Right kidney (tissue), 1 donor: ENCODE measurements at regions not wholly inside any gene's neighbourhood (a gene's known extent, or its start where the extent isn't known, plus 50 kb on each side); places are given as distances from the start of the nearest gene placed in this dataset.

ENCODE experiments used
- DNase-seq: peaks from one replicate; pipeline ENCODE4 v3.0.0-alpha.2; 2016

DNA sequence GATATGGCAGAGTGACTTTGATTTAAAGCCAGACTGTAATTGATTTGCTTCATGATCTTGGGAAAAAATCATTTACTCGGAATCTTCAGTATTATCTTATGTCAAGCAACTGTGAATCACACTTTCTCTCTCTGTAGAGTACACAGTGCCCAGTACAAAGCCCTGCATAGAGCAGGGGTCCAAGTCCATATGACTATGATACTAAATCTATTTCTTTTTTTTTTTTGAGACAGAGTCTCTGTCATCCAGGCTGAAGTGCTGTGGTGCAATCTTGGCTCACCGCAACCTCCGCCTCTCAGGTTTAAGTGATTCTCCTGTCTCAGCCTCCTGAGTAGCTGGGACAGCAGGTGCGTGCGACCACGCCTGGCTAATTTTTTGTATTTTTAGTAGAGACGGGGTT is 194.8 kb upstream of the SEMA6A start:
- no peak for DNase-seq

DNA sequence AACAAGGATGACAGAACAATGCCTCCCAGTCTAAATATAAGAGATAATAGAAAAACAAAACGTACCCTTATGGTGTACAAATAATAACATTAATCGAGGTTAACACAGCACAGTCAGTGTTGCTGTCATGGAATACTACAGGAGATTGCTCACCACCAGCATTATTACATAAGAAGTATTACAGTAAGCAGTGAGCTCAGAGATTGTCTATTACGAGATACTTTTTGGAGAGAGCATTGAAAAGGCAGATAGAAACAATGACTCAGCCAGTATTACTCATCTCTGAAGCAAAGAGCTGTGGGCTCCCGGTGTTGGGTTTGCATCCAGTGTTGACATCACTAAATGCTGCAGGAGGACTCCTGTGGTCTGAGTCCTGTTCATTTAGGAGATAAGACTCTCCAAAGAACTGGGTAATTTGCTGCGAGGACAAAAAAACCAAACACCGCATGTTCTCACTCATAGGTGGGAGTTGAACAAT is 191.9 kb upstream of the SEMA6A start:
- DNase-seq = no peak

DNA sequence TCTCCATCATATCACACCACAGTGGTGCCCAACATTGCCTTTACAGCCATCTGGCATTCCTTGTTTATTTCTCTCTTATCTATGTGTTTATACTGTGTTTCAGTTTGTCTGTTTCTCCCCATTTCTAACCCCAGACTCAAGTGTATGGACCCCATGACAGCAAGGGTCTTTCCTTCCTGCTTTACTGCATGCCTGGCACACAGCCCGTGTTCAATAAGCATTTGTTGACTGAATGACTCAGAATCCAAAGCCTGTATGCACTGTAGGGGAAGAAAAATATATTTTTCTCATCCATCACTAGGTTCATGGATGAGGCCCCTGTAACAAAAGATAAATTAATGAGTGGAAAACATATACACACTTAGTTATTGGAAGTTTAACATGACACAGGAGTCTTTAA is 190.8 kb upstream of the SEMA6A start:
- DNase-seq = no peak

DNA sequence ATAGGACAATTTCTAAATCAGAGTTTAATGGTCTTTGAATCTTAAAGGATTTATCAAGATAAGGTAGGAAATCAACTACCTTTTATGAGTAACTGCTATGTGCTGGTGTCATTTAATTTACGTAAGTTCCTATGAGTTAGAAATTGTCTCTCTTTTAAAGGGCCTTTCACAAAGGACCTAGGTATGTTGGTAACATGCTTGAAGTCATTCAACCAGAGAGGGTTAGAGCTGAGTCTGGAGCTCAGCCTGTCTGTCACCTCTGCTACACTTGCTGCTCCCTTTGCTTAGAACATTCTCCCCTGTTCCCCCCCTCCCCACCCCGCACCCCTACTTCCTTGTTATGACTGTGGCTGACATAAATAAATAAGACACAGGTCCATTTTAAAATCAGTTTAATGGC is 190.3 kb upstream of the SEMA6A start:
- no peak for DNase-seq

DNA sequence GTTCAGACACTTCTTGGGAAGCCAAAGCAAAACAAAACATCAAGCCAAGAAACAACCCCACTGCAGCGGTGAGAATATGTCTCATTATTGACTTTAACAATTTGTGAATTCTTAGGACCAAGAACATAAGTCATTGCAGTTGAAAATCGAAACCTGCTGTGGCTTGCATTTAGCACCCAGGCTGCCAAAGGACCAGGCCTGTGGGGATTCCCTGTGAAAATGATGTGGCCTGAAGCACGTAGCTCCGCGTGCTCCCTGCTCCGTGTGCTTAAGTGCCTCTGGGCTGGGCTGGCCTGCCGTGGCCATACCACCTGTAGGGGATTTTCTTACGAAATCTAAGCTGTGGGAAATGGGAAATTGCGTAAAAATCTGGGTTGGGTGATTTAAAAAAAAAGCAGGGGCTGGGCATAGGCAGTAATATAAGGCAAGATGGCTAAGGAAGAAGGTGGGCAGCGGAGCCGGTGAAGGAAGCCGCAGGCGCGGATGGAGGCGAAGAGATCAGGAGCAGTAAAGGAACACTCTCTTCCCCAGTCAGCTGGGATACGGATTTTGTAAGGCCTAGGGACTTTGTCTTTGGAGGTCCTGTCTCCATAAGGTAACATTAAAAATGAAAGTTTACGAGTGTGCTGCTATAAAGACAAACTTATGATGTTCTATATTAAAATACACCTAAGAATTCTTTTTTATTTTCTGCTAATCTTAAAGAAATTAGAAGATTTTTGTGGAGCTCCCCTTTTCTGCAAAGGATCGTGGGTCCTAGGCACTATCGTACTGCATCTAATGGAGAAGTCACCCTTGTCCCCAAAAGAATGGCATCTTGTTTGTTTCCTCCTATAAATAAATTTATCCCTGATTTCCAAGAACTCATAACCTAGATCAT is 189.6 kb upstream of the SEMA6A start:
- no peak for DNase-seq

DNA sequence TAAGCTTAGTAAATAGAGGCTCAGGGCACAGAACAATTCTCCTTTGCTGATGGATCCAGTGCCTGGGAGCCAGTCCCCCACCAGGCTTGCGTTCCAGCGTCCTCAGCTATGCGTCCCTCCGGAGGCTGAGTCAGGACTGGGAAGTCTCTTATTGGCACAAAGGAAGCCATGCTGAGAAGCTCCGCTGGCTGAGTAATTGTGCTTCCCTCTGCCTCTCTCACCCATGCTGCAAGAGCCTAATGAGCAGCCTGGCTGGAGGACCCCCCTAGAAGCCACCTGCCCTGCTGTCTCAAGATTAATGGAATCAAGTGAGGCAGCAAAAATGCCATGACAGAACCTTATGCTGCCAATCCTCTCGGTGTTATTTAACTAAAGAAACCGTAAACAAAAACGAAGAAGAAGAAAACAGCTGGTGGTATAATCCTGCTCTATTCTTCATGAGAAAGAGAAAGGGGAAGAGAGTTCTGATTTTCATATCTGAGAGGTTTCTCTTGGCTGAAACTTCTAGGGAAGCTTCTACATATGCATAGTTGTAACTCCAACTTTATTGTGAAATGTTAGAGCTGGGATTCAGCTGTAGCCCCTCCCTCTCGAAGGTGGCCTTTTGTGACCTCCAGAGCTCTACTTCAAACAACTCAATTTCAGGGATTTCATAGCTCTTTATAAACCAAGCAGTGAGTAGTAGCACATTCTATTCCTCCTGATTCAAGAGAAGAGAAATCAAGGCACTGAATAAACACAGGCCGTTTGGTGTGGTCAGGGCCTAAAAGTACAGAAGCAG is 185.4 kb upstream of the SEMA6A start:
- no peak for DNase-seq

DNA sequence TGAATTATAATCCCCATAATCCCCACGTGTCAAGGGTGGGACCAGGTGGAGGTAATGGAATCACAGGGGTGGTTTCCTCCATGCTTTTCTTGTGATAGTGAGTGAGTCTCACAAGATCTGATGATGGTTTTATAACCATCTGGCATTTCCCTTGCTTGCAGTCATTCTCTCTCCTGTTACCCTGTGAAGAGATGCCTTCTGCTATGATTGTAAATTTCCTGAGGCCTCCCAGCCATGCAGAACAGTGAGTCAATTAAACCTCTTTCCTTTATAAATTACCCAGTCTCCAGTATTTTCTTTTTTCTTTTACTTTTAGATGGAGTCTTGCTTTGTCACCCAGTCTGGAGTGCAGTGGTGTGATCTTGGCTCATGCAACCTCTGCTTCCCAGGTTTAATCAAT is 182.7 kb upstream of the SEMA6A start:
- no peak for DNase-seq

DNA sequence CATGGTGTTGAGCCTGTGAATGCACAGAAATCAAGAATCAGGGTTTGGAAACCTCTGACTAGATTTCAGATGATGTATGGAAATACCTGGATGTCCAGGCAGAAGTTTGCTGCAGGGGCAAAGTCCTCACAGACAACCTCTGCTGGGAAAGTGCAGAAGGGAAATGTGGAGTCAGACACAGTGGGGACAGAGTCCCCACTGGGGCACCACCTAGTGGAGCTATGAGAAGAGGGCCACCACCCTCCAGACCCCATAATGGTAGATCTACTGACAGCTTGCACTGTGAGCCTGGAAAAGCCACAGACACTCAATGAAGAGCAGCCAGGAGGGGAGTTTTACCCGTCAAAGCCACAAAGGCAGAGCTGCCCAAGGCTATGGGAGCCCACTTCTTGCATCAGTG is 181.9 kb upstream of the SEMA6A start:
- DNase-seq = no peak

DNA sequence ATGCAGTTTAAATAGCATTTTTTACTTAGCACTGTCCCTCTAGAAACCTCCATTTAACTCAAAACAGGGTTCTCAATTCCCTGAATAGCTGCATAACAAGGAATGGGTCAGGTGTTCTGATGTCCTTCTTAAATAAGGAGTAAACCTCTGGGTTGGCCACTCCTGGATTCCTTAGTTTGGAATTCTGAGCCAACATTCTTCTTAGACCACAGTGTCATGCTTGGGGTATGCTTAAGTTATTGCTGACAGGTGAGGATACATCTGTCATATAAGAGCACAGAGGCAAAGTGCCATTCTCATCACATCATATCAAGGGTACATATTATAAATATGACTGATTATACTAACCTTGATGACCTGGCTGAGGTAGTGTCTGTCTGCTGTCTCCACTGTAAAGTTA is 179.9 kb upstream of the SEMA6A start:
- no peak for DNase-seq

DNA sequence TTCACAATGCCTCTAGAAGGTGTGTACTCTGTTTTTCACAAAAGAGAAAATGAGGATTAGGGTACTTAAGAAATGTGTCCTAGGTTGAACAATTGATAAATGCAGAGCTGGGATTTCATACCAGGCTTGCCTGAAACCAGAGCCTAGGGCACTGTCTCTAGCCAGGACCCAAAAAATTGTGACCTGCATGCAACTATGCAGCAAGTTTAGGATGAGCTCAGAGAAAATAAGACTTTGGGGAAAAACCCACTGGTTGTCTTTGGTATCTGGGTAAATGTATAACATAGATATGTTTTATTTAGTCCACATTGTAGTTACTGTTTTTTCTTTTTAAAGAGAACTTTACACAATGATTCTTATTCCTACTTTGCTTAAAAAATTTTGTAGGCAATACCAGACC is 177.1 kb upstream of the SEMA6A start:
- DNase-seq = no peak

DNA sequence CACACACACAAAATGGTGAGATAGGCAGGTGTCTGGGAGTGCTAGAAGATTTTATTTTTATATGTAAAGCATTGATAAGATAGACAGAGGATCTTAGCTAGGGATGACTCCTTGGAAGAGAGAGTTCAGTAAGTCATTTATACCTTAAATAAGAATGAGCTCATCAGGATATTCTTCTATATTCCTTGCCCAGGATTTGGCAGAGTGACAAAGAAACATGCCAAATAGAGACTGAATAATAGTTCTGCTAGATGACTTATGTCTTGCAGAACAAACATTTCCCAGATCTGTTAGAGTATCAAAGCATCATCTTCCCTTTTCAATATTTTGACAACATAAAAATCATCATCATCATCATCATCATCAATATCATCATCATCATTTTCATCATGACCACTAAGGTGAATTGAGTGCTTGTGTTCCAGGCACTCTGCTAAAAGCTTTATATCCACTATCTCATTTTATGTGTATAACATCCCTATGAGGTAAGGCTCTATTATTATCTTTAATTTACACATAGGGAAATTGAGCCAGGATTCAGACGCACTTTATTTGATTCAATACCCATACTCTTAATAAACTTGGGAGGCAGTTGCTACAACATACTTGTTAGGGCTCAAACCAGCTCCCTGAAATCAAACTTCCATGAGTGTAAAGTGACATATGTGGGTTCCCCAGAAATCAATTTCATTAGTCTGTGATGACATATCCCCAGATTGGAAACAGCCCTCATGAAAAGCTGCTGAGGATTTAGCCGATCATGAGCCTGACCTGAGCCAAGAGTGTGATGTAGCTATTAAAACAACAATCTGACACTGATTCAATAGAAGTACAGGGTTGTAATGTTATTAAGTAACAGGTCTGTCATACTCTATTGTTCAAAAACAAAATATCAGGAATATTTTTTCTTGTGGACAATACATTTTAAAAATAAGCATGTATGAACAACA is 176.3 kb upstream of the SEMA6A start:
- DNase-seq = no peak

DNA sequence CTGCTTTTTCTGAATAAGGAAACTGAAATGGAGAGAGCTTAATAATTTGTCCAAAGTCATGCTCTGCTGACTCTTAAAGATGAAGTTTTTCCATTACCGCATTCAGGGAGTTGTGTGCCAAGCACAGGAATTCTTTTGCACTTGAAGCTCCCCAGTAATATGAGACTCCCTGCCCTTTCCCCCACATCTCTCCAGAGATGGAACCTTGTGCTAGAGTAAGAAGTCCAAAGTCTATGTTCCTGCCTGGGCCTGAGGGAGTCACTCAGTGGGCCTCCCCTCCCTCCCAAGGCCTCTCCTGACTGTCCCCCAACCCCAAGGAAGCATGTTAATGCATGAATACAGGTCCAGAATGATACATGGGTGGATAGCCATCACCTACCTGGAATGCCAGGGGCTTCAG is 173.3 kb upstream of the SEMA6A start:
- DNase-seq = no peak

DNA sequence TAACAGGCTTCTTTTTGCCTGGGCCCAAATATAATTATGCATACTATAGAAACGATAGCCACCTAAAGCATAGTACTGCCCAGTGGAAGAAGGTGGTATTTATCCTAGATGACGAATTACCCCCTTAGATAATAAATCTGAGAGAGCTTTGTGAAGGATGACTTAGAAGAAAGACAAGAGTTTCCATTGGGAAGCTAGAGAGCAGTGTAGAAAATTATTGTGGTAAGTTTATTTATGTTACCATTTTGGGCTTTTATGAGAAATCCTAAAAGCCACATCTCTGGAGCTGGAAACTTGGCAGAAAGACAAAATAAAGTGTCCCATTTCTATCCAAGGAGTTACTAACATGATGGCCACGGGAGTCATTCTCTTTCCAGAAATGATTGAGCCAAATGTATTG is 172.0 kb upstream of the SEMA6A start:
- no peak for DNase-seq

DNA sequence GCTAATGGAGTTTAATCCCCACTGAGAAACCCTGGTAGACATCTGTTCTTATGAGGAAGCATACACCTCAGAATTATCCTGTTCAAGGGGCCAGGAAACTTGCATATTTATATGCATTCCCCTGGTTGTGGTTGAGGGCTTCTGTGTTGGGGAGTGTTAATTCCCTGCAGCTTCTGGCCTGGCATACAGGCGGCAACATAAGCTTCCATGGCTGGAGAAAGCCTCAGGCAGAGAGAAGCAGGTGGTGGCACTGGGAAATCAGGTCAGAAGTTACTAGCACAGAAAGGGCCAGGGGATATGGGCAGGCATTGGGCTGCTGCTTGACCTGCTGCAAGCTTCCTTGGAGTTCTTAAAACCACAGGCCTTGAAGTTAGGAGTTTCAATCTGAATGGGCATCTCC is 166.1 kb upstream of the SEMA6A start:
- no peak for DNase-seq

DNA sequence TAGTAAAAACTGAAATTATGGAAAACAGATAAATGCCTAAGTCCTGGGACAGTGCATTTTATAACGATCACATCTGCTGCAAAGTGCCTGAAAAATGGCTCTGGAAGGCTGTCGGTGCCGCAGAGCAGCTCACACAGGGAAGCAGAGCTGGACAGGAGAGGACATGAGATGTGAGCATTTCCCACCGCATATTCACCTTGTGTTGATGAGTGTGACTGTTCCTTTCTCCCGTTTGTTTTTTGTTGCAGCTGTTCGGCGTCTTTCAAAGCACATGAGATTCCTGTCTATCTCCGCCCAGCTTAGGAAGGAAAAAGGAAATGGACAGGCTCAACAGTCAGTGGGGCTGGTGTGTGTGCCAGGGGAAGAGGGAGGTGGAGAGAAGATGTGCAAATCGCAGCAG is 164.9 kb upstream of the SEMA6A start:
- no peak for DNase-seq

DNA sequence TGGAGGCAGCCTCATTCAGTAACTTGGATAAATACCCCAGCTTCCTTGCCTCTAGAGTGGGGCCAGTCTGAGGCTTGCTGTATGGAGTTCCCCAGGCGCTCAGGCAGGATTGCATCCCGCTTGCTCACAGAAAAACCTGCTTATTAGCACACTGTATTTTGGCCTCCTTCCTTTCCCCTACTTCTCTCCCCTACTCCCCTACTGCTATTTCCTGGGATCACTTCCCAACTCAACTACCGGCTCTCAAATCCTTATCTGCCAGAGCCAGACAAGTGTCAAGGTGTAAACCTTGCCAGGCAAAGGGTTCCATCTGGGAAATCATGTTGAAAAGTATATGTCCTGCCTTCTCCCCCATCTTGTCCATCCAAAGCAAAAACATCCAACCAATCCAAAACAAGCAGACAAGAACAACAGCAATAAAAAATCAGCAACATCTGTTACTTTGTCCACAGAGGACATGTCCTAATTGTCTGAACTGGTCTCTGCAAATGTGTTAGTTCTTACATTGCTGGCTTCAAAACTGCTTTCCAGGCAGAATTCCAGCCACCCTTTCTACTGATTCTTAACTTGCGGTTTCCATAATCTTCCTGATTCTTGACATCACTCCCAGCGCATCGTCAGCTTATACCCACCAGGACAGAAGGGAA is 164.1 kb upstream of the SEMA6A start:
- peak; percentile 9 for DNase-seq

DNA sequence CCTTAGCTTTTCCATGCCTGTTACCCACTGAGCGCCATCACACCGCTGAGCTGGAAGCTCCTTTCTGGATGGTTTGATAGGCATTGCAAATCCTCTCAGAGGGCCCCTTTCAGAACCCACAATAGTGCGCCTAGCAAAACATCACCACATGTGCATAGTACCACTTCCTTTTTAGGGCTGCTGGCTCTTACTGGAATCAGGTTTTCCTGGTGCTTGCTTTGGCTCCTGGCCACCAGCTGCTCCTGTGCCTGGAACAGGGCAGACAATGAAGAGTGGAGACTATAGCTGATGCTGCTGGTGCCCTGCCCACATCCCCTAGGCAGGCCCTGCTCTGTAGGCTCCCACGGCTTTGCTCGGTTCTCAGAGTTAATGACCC is 163.6 kb upstream of the SEMA6A start:
- DNase-seq = no peak

DNA sequence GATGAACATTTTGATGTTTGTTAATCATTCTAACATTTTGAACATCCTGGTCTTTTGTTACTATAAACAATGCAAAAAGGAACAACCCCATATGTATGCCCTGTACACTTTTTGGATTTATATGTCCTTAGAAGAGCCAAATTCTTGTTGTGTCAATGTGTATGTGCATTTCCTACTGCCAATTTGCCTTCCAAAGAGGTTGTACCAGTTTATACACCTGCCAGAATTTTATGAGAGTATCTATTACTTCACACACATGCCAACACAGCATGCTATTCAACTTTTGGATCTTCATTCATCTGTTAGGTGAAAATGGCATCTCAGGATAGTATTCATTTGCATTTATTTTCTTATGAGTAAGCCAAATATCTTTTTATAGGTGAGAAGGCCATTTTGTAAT is 162.0 kb upstream of the SEMA6A start:
- DNase-seq = no peak

DNA sequence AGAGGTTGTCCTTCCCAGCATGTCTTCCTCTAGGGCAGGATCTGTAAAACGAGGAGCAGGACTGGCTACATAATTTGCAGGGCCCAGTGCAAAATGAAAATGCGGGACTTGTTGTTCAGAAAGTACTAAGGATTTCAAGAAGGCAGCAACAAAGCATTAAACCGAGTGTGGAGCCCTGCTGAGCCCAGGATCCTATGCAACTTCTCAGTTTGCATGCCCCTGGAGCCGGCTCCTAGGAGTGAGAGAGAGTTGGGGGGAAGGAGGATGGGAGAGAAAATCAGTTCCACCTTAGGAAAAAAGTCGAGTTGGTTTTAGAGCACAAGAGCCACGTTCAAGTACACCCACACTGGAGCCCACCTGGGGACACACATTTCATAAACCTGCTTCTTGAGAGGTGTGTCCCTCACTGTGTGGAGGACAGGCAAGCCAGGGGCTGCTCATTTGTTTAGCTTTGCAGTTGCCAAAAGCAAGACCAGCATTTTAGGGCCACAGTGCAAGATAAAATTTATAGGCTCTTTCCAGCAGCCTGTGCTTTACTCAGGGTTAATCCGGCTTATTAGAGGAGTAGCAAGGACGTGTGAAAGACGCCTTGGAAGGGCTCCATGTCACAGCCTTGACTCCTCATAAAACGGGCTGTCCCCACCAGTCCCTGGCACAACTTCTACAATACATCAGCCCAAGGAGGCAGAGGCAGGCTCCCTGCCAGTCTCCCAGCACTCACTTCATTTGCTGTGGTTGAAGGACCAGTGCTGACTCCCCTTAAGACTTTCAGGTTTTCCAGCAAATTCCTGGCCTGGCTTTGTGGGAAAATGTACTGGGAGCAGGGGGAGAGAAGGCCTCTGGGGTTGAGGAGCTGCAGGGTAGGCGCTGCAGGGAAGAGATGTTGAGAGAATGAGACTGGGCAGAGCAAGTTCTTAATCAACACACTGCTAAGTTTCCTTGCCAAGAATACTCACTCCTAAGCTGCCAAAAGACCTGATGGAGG is 159.7 kb upstream of the SEMA6A start:
- DNase-seq = no peak

DNA sequence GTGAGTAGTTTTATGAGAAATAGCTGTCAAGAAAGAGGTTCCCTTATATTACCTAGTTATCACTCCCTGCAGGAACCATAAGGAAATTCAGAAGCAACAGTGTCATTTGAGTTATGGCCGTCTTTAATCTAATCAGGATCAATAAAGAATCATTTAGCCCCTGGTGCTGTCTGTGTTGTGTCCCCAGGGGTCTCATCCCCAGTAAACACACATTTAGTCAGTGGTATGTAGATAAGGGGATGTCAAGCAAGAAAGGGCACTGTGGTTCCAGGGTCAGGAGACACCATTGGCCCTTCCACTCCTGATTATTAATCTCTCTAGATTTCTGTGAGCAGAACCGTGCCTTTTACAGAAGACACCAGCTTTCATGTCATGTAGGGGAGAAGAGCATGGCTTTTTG is 158.0 kb upstream of the SEMA6A start:
- no peak for DNase-seq

DNA sequence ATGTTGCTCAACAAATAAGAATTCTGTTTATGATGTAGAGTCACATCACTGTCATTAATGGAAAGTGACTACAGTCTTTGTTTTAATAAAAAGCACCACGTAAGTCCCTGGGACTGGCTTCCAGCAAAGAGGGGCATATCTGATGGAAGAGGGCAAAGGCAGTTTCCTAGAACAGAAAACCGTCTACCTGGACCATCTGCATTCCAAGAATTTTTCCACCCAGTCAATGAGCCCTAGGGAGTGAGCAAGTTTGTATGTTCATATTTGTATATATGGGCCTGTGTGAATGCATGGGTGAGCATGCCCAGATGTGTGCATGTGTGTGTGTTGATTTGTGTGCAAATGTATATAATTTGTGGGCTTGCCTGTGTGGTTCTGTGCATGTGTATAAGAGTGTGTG is 156.8 kb upstream of the SEMA6A start:
- DNase-seq = no peak
